GF-D8 (cell line): ENCODE measurements at regions not wholly inside any gene's neighbourhood (a gene's known extent, or its start where the extent isn't known, plus 50 kb on each side); places are given as distances from the start of the nearest gene placed in this dataset.
"Not testable (repeated sequence)": the region's sequence is repeated elsewhere in the genome, so short reads cannot be mapped to it uniquely, and the experiment has no call there.

Experiments
- DNase-seq: peaks from one replicate; lab custom pipeline; 2025; lab: John Stamatoyannopoulos, UW

GRCh38 chr2:19201911-19202462 lies 156.4 kb downstream of the OSR1 start:
- no peak for DNase-seq

- DNase-seq = no peak
Measured at GRCh38 chr2:19198381-19198780, 160.0 kb downstream of the OSR1 start.

- no peak for DNase-seq
Measured at GRCh38 chr2:19195661-19196060, 162.8 kb downstream of the OSR1 start.

GRCh38 chr2:19189391-19189790 lies 169.0 kb downstream of the OSR1 start:
- DNase-seq = no peak

GRCh38 chr2:19187323-19188020 lies 171.0 kb downstream of the OSR1 start:
- no peak for DNase-seq

- no peak for DNase-seq
Measured at GRCh38 chr2:19185086-19185485, 173.3 kb downstream of the OSR1 start.

GRCh38 chr2:19178175-19178574 lies 180.2 kb downstream of the OSR1 start:
- DNase-seq = no peak

- no peak for DNase-seq
Measured at GRCh38 chr2:19176977-19177376, 181.4 kb downstream of the OSR1 start.

- no peak for DNase-seq
Measured at GRCh38 chr2:19176172-19176852, 182.1 kb downstream of the OSR1 start.

GRCh38 chr2:19174176-19174575 lies 184.2 kb downstream of the OSR1 start:
- DNase-seq = no peak

- DNase-seq = no peak
Measured at GRCh38 chr2:19171409-19171808, 187.0 kb downstream of the OSR1 start.

GRCh38 chr2:19169134-19169768 lies 189.2 kb downstream of the OSR1 start:
- DNase-seq = no peak

GRCh38 chr2:19164099-19164498 lies 194.3 kb downstream of the OSR1 start:
- DNase-seq = not testable (repeated sequence)

- DNase-seq = no peak
Measured at GRCh38 chr2:19158896-19159295, 199.5 kb downstream of the OSR1 start.

GRCh38 chr2:19158211-19158610 lies 200.2 kb downstream of the OSR1 start:
- DNase-seq = no peak

- no peak for DNase-seq
Measured at GRCh38 chr2:19156646-19157045, 201.8 kb downstream of the OSR1 start.

GRCh38 chr2:19150726-19151125 lies 207.7 kb downstream of the OSR1 start:
- DNase-seq = no peak

- no peak for DNase-seq
Measured at GRCh38 chr2:19146867-19147266, 211.6 kb downstream of the OSR1 start.

- DNase-seq = no peak
Measured at GRCh38 chr2:19141234-19142004, 217.0 kb downstream of the OSR1 start.

GRCh38 chr2:19140463-19141208 lies 217.8 kb downstream of the OSR1 start:
- DNase-seq = no peak

- no peak for DNase-seq
Measured at GRCh38 chr2:19139386-19139785, 219.0 kb downstream of the OSR1 start.
